ENCODE measurements at regions not wholly inside any gene's neighbourhood (a gene's known extent, or its start where the extent isn't known, plus 50 kb on each side); places are given as distances from the start of the nearest gene placed in this dataset.

- no peaks in the 10 kb centered on the region for H3K79me2 ChIP-seq (ENCODE audit: control insufficient read depth, insufficient read depth, low read length)
- H3K9me3 ChIP-seq (replicated peaks; ENCODE audit: control insufficient read depth, insufficient read depth, low read length), result no peaks in the 10 kb centered on the region
- no peak overlapping the region for H3K4me3 ChIP-seq (replicated peaks in 1 of 3; ENCODE audit: insufficient read depth in 1 of 3, low read depth in 1 of 3, low read length in 3 of 3)
- FAIRE-seq, result no peak
- no peaks in the 10 kb centered on the region for H3K9me1 ChIP-seq (replicated peaks; ENCODE audit: control insufficient read depth, extremely low read depth, insufficient read depth, low read length)
- dilution Hi-C loops (cut with MboI; ENCODE audit: extremely low pct_ligation_motif_present, low sequenced_read_pairs), result no loop called here
- no peaks in the 10 kb centered on the region for H3K27me3 ChIP-seq (ENCODE audit: control insufficient read depth in 2 of 2, insufficient read depth in 2 of 2, low read length in 2 of 2)
- ChIA-PET POLR2A (no interaction called here), CTCF (no interaction called here)
- H4K20me1 ChIP-seq (replicated peaks; ENCODE audit: control insufficient read depth, extremely low read depth, insufficient read depth, low read length), result no peaks in the 10 kb centered on the region
- no peak overlapping the region for H3K9ac ChIP-seq (replicated peaks; ENCODE audit: extremely low read depth, insufficient read depth, low read length)
- intact Hi-C loops (cut with micrococcal nuclease), result loop anchor here (5.0 kb wide), 1 partner anchor 80 kb away; no protein-coding TSS in a partner anchor
- DNase-seq (ENCODE audit: low read depth, low spot score), result no peak
- no TSS peak for BruUV-seq (replicated peaks)
- no peak for TF ChIP-seq POLR2AphosphoS5 (IDR thresholded peaks at IDR 0.05; ENCODE audit: insufficient read depth, low read depth, low read length)
- TF ChIP-seq JUN (IDR thresholded peaks at IDR 0.05; ENCODE audit: borderline replicate concordance, insufficient read depth, insufficient read length, low read depth), result no peak
- no peak for TF ChIP-seq GATA2 (IDR thresholded peaks at IDR 0.05; ENCODE audit: insufficient read depth, insufficient read length, low read depth, low read length)
- no peak for TF ChIP-seq EZH2 (IDR thresholded peaks at IDR 0.05; ENCODE audit: borderline replicate concordance, low read depth, low read length, severe bottlenecking)
- no peak for TF ChIP-seq MAX (IDR thresholded peaks at IDR 0.05; ENCODE audit: insufficient read depth, insufficient read length)
- no peak for TF ChIP-seq FOS (IDR thresholded peaks at IDR 0.05; ENCODE audit: borderline replicate concordance, insufficient read depth, low read length)
- TF ChIP-seq MYC (IDR thresholded peaks at IDR 0.05; ENCODE audit: low read depth, low read length), result no peak
- TF ChIP-seq CTCF (IDR thresholded peaks at IDR 0.05; ENCODE audit: extremely low read depth in 1 of 2, insufficient read depth in 1 of 2, low read depth in 1 of 2, low read length in 2 of 2), result no peak
- TF ChIP-seq POLR2A (IDR thresholded peaks at IDR 0.05; ENCODE audit: low read depth, low read length), result no peak
- no peak overlapping the region for H3K4me2 ChIP-seq (ENCODE audit: insufficient read depth, low read length)
- H3K27ac ChIP-seq (ENCODE audit: insufficient read depth, low read depth, low read length), result no peak overlapping the region
- H2AFZ ChIP-seq (ENCODE audit: low read depth, low read length), result no peak overlapping the region
- no peaks in the 10 kb centered on the region for H3K4me1 ChIP-seq (ENCODE audit: control insufficient read depth, extremely low read depth, insufficient read depth, low read length)
- no peaks in the 10 kb centered on the region for H3K36me3 ChIP-seq (ENCODE audit: control insufficient read depth in 2 of 2, extremely low read depth in 1 of 2, insufficient read depth in 2 of 2, low read length in 2 of 2)
These were observed 289.3 kb downstream of the ZNF608 start for GRCh38 chr5:124457101-124457500.

Data from endothelial cell of umbilical vein (primary cell).